A549 (cell line): ENCODE measurements at regions not wholly inside any gene's neighbourhood (a gene's known extent, or its start where the extent isn't known, plus 50 kb on each side); places are given as distances from the start of the nearest gene placed in this dataset.

Experiments
- ATAC-seq, 2 experiments: fragments of 200-7000 bp in 1 of 2; fragments of >200 bp in 1 of 2; cut with Nextera tagmentation in 1 of 2; cut with Tn5 transposase in 1 of 2; 3 replicates each; pipeline versions ENCODE4 v1.8.0 to v1.9.1; 2018 to 2020; ENCODE audit warnings: mild to moderate bottlenecking in 1 of 2, moderate library complexity in 1 of 2
- CTCF ChIA-PET: fragments of 300-600 bp; sonication (Branson Sonifier 250); formaldehyde crosslinking; extraction: SDS; loops from one replicate; lab custom pipeline; 2021; ENCODE audit warnings: antibody characterized with exemption, inconsistent platforms; lab: Yijun Ruan, JAX
- POLR2A ChIA-PET: fragments of 350-600 bp; formaldehyde crosslinking; extraction: SDS; loops from one replicate; lab custom pipeline; 2021; ENCODE audit warnings: antibody characterized with exemption, inconsistent platforms; lab: Yijun Ruan, JAX
- DNase-seq, 2 experiments: peaks; one replicate each; pipeline versions ENCODE4 v3.0.0 to v3.0.0-alpha.2; 2011 to 2016; ENCODE audit warnings: low read depth in 1 of 2, low spot score in 1 of 2
- FAIRE-seq: peaks from 2 replicates; lab custom pipeline; 2011; peaks lifted over from hg19 to GRCh38; lab: Jason Lieb, UNC
- H3K27ac ChIP-seq, 2 experiments: fragments of >200 bp; sonication (Bioruptor Twin); formaldehyde crosslinking; 3 replicates each; pipeline ENCODE4 v1.5.1; 2016 to 2017
- H3K4me1 ChIP-seq: fragments of >200 bp; sonication (Bioruptor Twin); formaldehyde crosslinking; 3 replicates; pipeline ENCODE4 v1.6.1; 2016
- H3K4me2 ChIP-seq: fragments of >200 bp; sonication (Bioruptor Twin); formaldehyde crosslinking; 3 replicates; pipeline ENCODE4 v1.6.1; 2016
- H3K4me3 ChIP-seq: fragments of >200 bp; sonication (Bioruptor Twin); formaldehyde crosslinking; 3 replicates; pipeline ENCODE4 v1.5.1; 2016
- H3K9me3 ChIP-seq: fragments of >200 bp; sonication (Bioruptor Twin); formaldehyde crosslinking; 3 replicates; pipeline ENCODE4 v1.6.1; 2016
- CBX8 ChIP-seq: fragments of 200-600 bp; sonication (generic); IDR thresholded peaks from 2 replicates; pipeline ENCODE4 v1.6.1; 2016
- CHD4 ChIP-seq: fragments of 200-600 bp; sonication (generic); IDR thresholded peaks from 2 replicates; pipeline ENCODE4 v1.6.1; 2016; ENCODE audit warnings: antibody characterized with exemption, mild to moderate bottlenecking, borderline replicate concordance
- FOSB ChIP-seq: fragments of 250-450 bp; sonication (Bioruptor Pico); IDR thresholded peaks from 2 replicates; pipeline ENCODE4 v1.5.0; 2020; ENCODE audit warnings: mild to moderate bottlenecking, moderate library complexity
- HDAC2 ChIP-seq: fragments of 200-600 bp; sonication (generic); IDR thresholded peaks from 2 replicates; pipeline ENCODE4 v1.6.1; 2016
- HES2 ChIP-seq: fragments of >200 bp; sonication (Bioruptor Twin); formaldehyde crosslinking; IDR thresholded peaks from 2 replicates; pipeline ENCODE4 v1.6.1; 2016
- HMGXB4 ChIP-seq: fragments of 250-450 bp; sonication (Bioruptor Pico); IDR thresholded peaks from 2 replicates; pipeline ENCODE4 v1.5.0; 2021; ENCODE audit warnings: mild to moderate bottlenecking, moderate library complexity, borderline replicate concordance
- HOXB13 ChIP-seq: fragments of 250-450 bp; sonication (Bioruptor Pico); IDR thresholded peaks from 2 replicates; pipeline ENCODE4 v1.5.0; 2020; ENCODE audit warnings: low read depth, mild to moderate bottlenecking, moderate library complexity
- HOXB5 ChIP-seq: fragments of 250-450 bp; sonication (Bioruptor Pico); IDR thresholded peaks from 2 replicates; pipeline ENCODE4 v1.5.0; 2020; ENCODE audit warnings: mild to moderate bottlenecking, moderate library complexity
- KDM1A ChIP-seq: fragments of 200-600 bp; sonication (generic); IDR thresholded peaks from 2 replicates; pipeline ENCODE4 v1.6.1; 2016; ENCODE audit warnings: low read depth, mild to moderate bottlenecking
- MAFK ChIP-seq: fragments of 450-650 bp; IDR thresholded peaks from 2 replicates; pipeline ENCODE4 v1.6.1; 2014; ENCODE audit not compliant: partially characterized antibody
- NPAS2 ChIP-seq: fragments of 250-450 bp; sonication (Bioruptor Pico); IDR thresholded peaks from 2 replicates; pipeline ENCODE4 v1.8.0; 2022; ENCODE audit warnings: mild to moderate bottlenecking, moderate library complexity, borderline replicate concordance
- RFX5 ChIP-seq: fragments of 450-650 bp; IDR thresholded peaks from 2 replicates; pipeline ENCODE4 v1.7.1; 2014; ENCODE audit warnings: antibody characterized with exemption, mild to moderate bottlenecking, moderate library complexity
- TP53 ChIP-seq: fragments of 250-450 bp; sonication (Bioruptor Pico); IDR thresholded peaks from 2 replicates; pipeline ENCODE4 v1.5.0; 2021; ENCODE audit warnings: mild to moderate bottlenecking, moderate library complexity
- USF2 ChIP-seq: fragments of 450-650 bp; IDR thresholded peaks from 2 replicates; pipeline ENCODE4 v1.6.1; 2014; ENCODE audit warnings: antibody characterized with exemption
- ZFP36 ChIP-seq: fragments of 450-650 bp; IDR thresholded peaks from 2 replicates; pipeline ENCODE4 v1.6.1; 2014; ENCODE audit warnings: borderline replicate concordance; ENCODE audit not compliant: partially characterized antibody
- WGBS: methylation state at CpG from one replicate; pipeline ENCODE4 v1.1.6; 2017; ENCODE audit errors: missing lambda C conversion rate; 5-methylcytosine and 5-hydroxymethylcytosine counted together
- TF ChIP-seq, protein P1 (sequence below): fragments of 250-450 bp; sonication (Bioruptor Pico); IDR thresholded peaks from 2 replicates; pipeline ENCODE4 v1.5.0; 2020; ENCODE audit warnings: low read depth, mild to moderate bottlenecking, moderate library complexity
- TF ChIP-seq, protein P2 (sequence below): fragments of >200 bp; sonication (Bioruptor Twin); formaldehyde crosslinking; IDR thresholded peaks from 3 replicates; pipeline ENCODE4 v1.5.1; 2016
- TF ChIP-seq, protein P3 (sequence below): IDR thresholded peaks from 2 replicates; pipeline ENCODE4 v1.6.1; 2012; ENCODE audit warnings: low read depth, borderline replicate concordance

DNA sequence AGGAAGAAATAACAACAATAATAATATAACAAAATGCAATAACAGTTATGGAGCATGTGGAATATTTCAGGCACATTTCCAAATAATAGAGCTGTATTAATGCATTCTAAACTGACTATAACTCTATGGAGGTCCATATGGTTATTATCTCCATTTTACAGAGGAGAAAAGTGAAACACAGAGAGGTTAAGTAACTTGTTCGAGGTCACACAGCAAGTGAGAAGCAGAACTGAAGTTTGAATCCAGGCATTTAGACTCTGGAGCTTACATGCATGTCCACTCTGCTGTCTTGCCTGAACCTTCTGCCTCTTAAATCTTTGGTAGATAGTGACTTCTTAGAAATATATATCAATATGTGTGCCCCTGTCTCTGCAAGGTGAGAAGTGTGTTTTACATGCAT, 350.8 kb downstream of the GADD45G start:
- no peak overlapping the region for H3K27ac ChIP-seq
- H3K9me3 ChIP-seq = no peaks in the 10 kb centered on the region
- FAIRE-seq = no peak
- CTCF ChIA-PET = no interaction called here
- ATAC-seq = no peak
- DNase-seq = no peak
- H3K4me1 ChIP-seq = no peaks in the 10 kb centered on the region
- no peak overlapping the region for H3K4me3 ChIP-seq
- TF ChIP-seq, protein P1, sequence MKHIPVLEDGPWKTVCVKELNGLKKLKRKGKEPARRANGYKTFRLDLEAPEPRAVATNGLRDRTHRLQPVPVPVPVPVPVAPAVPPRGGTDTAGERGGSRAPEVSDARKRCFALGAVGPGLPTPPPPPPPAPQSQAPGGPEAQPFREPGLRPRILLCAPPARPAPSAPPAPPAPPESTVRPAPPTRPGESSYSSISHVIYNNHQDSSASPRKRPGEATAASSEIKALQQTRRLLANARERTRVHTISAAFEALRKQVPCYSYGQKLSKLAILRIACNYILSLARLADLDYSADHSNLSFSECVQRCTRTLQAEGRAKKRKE (CRISPR knock-in tag) = no peak
- TF ChIP-seq, protein P2, sequence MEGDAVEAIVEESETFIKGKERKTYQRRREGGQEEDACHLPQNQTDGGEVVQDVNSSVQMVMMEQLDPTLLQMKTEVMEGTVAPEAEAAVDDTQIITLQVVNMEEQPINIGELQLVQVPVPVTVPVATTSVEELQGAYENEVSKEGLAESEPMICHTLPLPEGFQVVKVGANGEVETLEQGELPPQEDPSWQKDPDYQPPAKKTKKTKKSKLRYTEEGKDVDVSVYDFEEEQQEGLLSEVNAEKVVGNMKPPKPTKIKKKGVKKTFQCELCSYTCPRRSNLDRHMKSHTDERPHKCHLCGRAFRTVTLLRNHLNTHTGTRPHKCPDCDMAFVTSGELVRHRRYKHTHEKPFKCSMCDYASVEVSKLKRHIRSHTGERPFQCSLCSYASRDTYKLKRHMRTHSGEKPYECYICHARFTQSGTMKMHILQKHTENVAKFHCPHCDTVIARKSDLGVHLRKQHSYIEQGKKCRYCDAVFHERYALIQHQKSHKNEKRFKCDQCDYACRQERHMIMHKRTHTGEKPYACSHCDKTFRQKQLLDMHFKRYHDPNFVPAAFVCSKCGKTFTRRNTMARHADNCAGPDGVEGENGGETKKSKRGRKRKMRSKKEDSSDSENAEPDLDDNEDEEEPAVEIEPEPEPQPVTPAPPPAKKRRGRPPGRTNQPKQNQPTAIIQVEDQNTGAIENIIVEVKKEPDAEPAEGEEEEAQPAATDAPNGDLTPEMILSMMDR = no peak
- peak; percentile 14 for TF ChIP-seq ZFP36
- no peak for TF ChIP-seq FOSB (CRISPR knock-in tag)
- TF ChIP-seq HDAC2 = no peak
- POLR2A ChIA-PET = no interaction called here
- WGBS = 12% methylated on average over 1 of the region's 1 CpG
- H3K4me2 ChIP-seq = no peak overlapping the region

GRCh38 chr9:89956331-89956730, 351.5 kb downstream of the GADD45G start:
- DNase-seq (no peak), FAIRE-seq (no peak), ATAC-seq (no peak)
- TF ChIP-seq CBX8 = no peak
- TF ChIP-seq CHD4 = no peak
- no peak for TF ChIP-seq HOXB5
- no peak for TF ChIP-seq HMGXB4
- no peak for TF ChIP-seq MAFK
- no peak for TF ChIP-seq RFX5
- no peak for TF ChIP-seq NPAS2 (CRISPR knock-in tag)
- no peak for TF ChIP-seq KDM1A
- TF ChIP-seq, protein P2 = no peak
- no peak for TF ChIP-seq HOXB13 (CRISPR knock-in tag)
- TF ChIP-seq, protein P1 (CRISPR knock-in tag) = no peak
- no peak for TF ChIP-seq TP53 (CRISPR knock-in tag)
- no peak for TF ChIP-seq HES2
- TF ChIP-seq USF2 = no peak
- TF ChIP-seq, protein P3, sequence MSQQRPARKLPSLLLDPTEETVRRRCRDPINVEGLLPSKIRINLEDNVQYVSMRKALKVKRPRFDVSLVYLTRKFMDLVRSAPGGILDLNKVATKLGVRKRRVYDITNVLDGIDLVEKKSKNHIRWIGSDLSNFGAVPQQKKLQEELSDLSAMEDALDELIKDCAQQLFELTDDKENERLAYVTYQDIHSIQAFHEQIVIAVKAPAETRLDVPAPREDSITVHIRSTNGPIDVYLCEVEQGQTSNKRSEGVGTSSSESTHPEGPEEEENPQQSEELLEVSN = no peak
- Histone ChIP-seq H3K9me3 (no peaks in the 10 kb centered on the region), H3K4me2 (no peak overlapping the region), H3K4me1 (no peaks in the 10 kb centered on the region), H3K4me3 (no peak overlapping the region), H3K27ac (no peak overlapping the region)
- 39% methylated on average over 5 of the region's 5 CpGs for WGBS
- ChIA-PET POLR2A (no interaction called here), CTCF (no interaction called here)
